ENCODE measurements at regions not wholly inside any gene's neighbourhood (a gene's known extent, or its start where the extent isn't known, plus 50 kb on each side); places are given as distances from the start of the nearest gene placed in this dataset.

- Histone ChIP-seq H2AFZ (no peak overlapping the region), H3K4me1 (ENCODE audit: insufficient read depth) (no peaks in the 10 kb centered on the region), H3K9me3 (ENCODE audit: low read depth) (no peaks in the 10 kb centered on the region), H3K27ac (no peak overlapping the region), H3K9me2 (replicated peaks; ENCODE audit: insufficient read depth) (no peaks in the 10 kb centered on the region), H3K4me2 (no peak overlapping the region), H3K4me3 (no peak overlapping the region), H3K27me3 (no peaks in the 10 kb centered on the region), H3K79me2 (no peaks in the 10 kb centered on the region), H4K20me1 (ENCODE audit: insufficient read depth, poor library complexity, severe bottlenecking) (no peaks in the 10 kb centered on the region), H3K36me3 (replicated peaks; ENCODE audit: insufficient read depth, low read depth) (no peaks in the 10 kb centered on the region)
- WGBS (ENCODE audit: low lambda C conversion rate, missing lambda C conversion rate), result 54% methylated on average over 9 of the region's 9 CpGs
- TF ChIP-seq, protein P1, sequence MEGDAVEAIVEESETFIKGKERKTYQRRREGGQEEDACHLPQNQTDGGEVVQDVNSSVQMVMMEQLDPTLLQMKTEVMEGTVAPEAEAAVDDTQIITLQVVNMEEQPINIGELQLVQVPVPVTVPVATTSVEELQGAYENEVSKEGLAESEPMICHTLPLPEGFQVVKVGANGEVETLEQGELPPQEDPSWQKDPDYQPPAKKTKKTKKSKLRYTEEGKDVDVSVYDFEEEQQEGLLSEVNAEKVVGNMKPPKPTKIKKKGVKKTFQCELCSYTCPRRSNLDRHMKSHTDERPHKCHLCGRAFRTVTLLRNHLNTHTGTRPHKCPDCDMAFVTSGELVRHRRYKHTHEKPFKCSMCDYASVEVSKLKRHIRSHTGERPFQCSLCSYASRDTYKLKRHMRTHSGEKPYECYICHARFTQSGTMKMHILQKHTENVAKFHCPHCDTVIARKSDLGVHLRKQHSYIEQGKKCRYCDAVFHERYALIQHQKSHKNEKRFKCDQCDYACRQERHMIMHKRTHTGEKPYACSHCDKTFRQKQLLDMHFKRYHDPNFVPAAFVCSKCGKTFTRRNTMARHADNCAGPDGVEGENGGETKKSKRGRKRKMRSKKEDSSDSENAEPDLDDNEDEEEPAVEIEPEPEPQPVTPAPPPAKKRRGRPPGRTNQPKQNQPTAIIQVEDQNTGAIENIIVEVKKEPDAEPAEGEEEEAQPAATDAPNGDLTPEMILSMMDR (IDR thresholded peaks at IDR 0.05; ENCODE audit: poor library complexity), result no peak
- no peak for TF ChIP-seq EZH2phosphoT487 (IDR thresholded peaks at IDR 0.05; ENCODE audit: low read depth, severe bottlenecking, unreplicated experiment)
- no peak for TF ChIP-seq EZH2 (IDR thresholded peaks at IDR 0.05; ENCODE audit: borderline replicate concordance)
- no peak for DNase-seq (ENCODE audit: low spot score)
Measured at GRCh38 chr16:79523971-79524370, 76.6 kb downstream of the MAF start.

DNA sequence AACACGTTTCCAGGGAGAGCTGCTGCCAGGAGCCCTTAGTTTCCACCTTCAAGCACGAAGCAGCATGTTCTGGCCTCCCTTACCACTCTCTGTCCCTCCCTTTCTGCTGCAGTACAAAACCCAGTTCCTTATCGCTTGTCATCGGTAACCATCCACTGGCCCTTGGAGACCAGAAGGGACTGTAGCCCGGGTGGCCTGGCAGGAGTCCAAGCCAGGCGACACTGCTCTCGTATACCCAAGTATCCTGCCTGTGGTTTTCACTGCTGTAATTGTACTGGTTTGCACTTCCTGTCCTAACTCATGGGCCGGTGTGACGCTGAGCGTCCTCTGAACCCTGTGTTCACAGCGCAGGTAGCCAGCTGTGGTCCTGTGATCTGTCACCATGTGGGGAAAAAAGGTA is 81.1 kb downstream of the MAF start:
- TF ChIP-seq EZH2 (IDR thresholded peaks at IDR 0.05; ENCODE audit: borderline replicate concordance) (no peak), EZH2phosphoT487 (IDR thresholded peaks at IDR 0.05; ENCODE audit: low read depth, severe bottlenecking, unreplicated experiment) (no peak)
- 85% methylated on average over 11 of the region's 11 CpGs for WGBS (ENCODE audit: low lambda C conversion rate, missing lambda C conversion rate)
- Histone ChIP-seq H3K4me3 (no peak overlapping the region), H3K9me3 (ENCODE audit: low read depth) (no peaks in the 10 kb centered on the region), H3K79me2 (no peaks in the 10 kb centered on the region), H3K27me3 (no peaks in the 10 kb centered on the region), H3K9me2 (replicated peaks; ENCODE audit: insufficient read depth) (no peaks in the 10 kb centered on the region), H3K27ac (no peak overlapping the region), H4K20me1 (ENCODE audit: insufficient read depth, poor library complexity, severe bottlenecking) (no peaks in the 10 kb centered on the region), H3K4me1 (ENCODE audit: insufficient read depth) (no peaks in the 10 kb centered on the region), H2AFZ (no peak overlapping the region), H3K4me2 (no peak overlapping the region), H3K36me3 (replicated peaks; ENCODE audit: insufficient read depth, low read depth) (no peaks in the 10 kb centered on the region)
- no peak for DNase-seq (ENCODE audit: low spot score)

GRCh38 chr16:79517156-79517555 is 83.4 kb downstream of the MAF start:
- no peaks in the 10 kb centered on the region for H4K20me1 ChIP-seq (ENCODE audit: insufficient read depth, poor library complexity, severe bottlenecking)
- no peaks in the 10 kb centered on the region for H3K4me1 ChIP-seq (ENCODE audit: insufficient read depth)
- no peak overlapping the region for H3K4me3 ChIP-seq
- no peak for DNase-seq (ENCODE audit: low spot score)
- H3K4me2 ChIP-seq, result no peak overlapping the region
- no peak overlapping the region for H3K27ac ChIP-seq
- H3K36me3 ChIP-seq (replicated peaks; ENCODE audit: insufficient read depth, low read depth), result no peaks in the 10 kb centered on the region
- H2AFZ ChIP-seq, result no peak overlapping the region
- TF ChIP-seq, protein P1 (IDR thresholded peaks at IDR 0.05; ENCODE audit: poor library complexity), result no peak
- TF ChIP-seq EZH2 (IDR thresholded peaks at IDR 0.05; ENCODE audit: borderline replicate concordance), result no peak
- no peak for TF ChIP-seq EZH2phosphoT487 (IDR thresholded peaks at IDR 0.05; ENCODE audit: low read depth, severe bottlenecking, unreplicated experiment)
- no peaks in the 10 kb centered on the region for H3K9me2 ChIP-seq (replicated peaks; ENCODE audit: insufficient read depth)
- H3K9me3 ChIP-seq (ENCODE audit: low read depth), result no peaks in the 10 kb centered on the region
- H3K27me3 ChIP-seq, result no peaks in the 10 kb centered on the region
- 78% methylated on average over 2 of the region's 2 CpGs for WGBS (ENCODE audit: low lambda C conversion rate, missing lambda C conversion rate)
- H3K79me2 ChIP-seq, result no peaks in the 10 kb centered on the region

DNA sequence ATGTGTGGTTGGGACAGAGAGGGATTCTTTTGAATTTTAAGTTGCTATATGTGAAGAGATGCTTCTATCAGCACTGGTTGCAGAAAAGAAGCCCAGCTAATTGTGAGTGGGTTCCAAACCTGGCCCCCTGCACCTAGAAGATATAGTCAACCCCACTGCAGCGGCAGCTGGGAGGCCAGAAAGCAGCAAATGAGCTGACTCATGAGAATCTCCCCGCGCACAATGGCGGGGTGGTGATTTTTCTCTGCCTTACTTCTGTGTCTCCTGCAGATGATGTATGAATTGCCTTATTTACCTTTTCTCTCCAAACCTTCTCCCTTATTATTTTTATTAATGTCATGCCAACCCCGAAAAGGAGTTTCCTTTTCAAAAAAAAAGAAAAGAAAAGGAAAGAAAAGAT is 89.7 kb downstream of the MAF start:
- Histone ChIP-seq H3K9me2 (replicated peaks; ENCODE audit: insufficient read depth) (no peaks in the 10 kb centered on the region), H3K4me2 (no peak overlapping the region), H3K27me3 (no peaks in the 10 kb centered on the region), H3K4me1 (ENCODE audit: insufficient read depth) (no peaks in the 10 kb centered on the region), H4K20me1 (ENCODE audit: insufficient read depth, poor library complexity, severe bottlenecking) (no peaks in the 10 kb centered on the region), H3K4me3 (no peak overlapping the region), H2AFZ (no peak overlapping the region), H3K36me3 (replicated peaks; ENCODE audit: insufficient read depth, low read depth) (no peaks in the 10 kb centered on the region), H3K9me3 (ENCODE audit: low read depth) (no peaks in the 10 kb centered on the region), H3K27ac (no peak overlapping the region), H3K79me2 (no peaks in the 10 kb centered on the region)
- TF ChIP-seq EZH2phosphoT487 (IDR thresholded peaks at IDR 0.05; ENCODE audit: low read depth, severe bottlenecking, unreplicated experiment) (no peak), EZH2 (IDR thresholded peaks at IDR 0.05; ENCODE audit: borderline replicate concordance) (no peak)
- TF ChIP-seq, protein P1 (IDR thresholded peaks at IDR 0.05; ENCODE audit: poor library complexity), result no peak
- no peak for DNase-seq (ENCODE audit: low spot score)
- 94% methylated on average over 4 of the region's 5 CpGs for WGBS (ENCODE audit: low lambda C conversion rate, missing lambda C conversion rate)
